HG02571 (cell line): ENCODE measurements at regions not wholly inside any gene's neighbourhood (a gene's known extent, or its start where the extent isn't known, plus 50 kb on each side); places are given as distances from the start of the nearest gene placed in this dataset.
"Not testable (repeated sequence)": the region's sequence is repeated elsewhere in the genome, so short reads cannot be mapped to it uniquely, and the experiment has no call there.

Experiments
- ATAC-seq: cut with Tn5 transposase; IDR thresholded peaks from one replicate; pipeline ENCODE4 v1.9.1; 2021; ENCODE audit warnings: mild to moderate bottlenecking, moderate library complexity; ENCODE audit not compliant: unreplicated experiment

- no peak for ATAC-seq
These were observed 303.5 kb downstream of the DLEU7 start for GRCh38 chr13:50539791-50540530.

GRCh38 chr13:50543141-50543540, 300.4 kb downstream of the DLEU7 start:
- no peak for ATAC-seq

- no peak for ATAC-seq
These were observed 299.7 kb downstream of the DLEU7 start for GRCh38 chr13:50543782-50544181.

- no peak for ATAC-seq
These were observed 299.3 kb downstream of the DLEU7 start for GRCh38 chr13:50544211-50544610.

- ATAC-seq = not testable (repeated sequence)
These were observed 296.3 kb downstream of the DLEU7 start for GRCh38 chr13:50547175-50547574.

GRCh38 chr13:50548586-50548985, 294.9 kb downstream of the DLEU7 start:
- ATAC-seq = no peak

GRCh38 chr13:50549221-50549942, 294.1 kb downstream of the DLEU7 start:
- no peak for ATAC-seq

GRCh38 chr13:50550151-50550550, 293.3 kb downstream of the DLEU7 start:
- ATAC-seq = no peak

GRCh38 chr13:50552424-50552966, 291.0 kb downstream of the DLEU7 start:
- no peak for ATAC-seq

- ATAC-seq = no peak
These were observed 281.8 kb downstream of the DLEU7 start for GRCh38 chr13:50561739-50562138.

GRCh38 chr13:50566646-50567045, 276.8 kb downstream of the DLEU7 start:
- ATAC-seq = no peak

GRCh38 chr13:50572129-50572528, 271.4 kb downstream of the DLEU7 start:
- ATAC-seq = no peak

GRCh38 chr13:50573066-50573465, 270.4 kb downstream of the DLEU7 start:
- no peak for ATAC-seq

- no peak for ATAC-seq
These were observed 268.8 kb downstream of the DLEU7 start for GRCh38 chr13:50574731-50575130.

GRCh38 chr13:50575138-50575537, 268.4 kb downstream of the DLEU7 start:
- no peak for ATAC-seq

GRCh38 chr13:50576156-50576555, 267.3 kb downstream of the DLEU7 start:
- no peak for ATAC-seq

- ATAC-seq = no peak
These were observed 265.7 kb downstream of the DLEU7 start for GRCh38 chr13:50577806-50578205.

GRCh38 chr13:50580684-50581305, 262.7 kb downstream of the DLEU7 start:
- no peak for ATAC-seq

- no peak for ATAC-seq
These were observed 261.8 kb downstream of the DLEU7 start for GRCh38 chr13:50581586-50582196.

GRCh38 chr13:50584856-50585580, 258.5 kb downstream of the DLEU7 start:
- no peak for ATAC-seq
